Progenitor cell of endocrine pancreas (in vitro differentiated cells): ENCODE measurements at regions not wholly inside any gene's neighbourhood (a gene's known extent, or its start where the extent isn't known, plus 50 kb on each side); places are given as distances from the start of the nearest gene placed in this dataset.

Source experiments
- DNase-seq: peaks from one replicate; pipeline ENCODE4 v3.0.0; 2021; ENCODE audit warnings: low spot score; ENCODE audit not compliant: unreplicated experiment
- H3K27ac Mint-ChIP-seq: 2 replicates; pipeline ENCODE4 v1.8.0; 2021; ENCODE audit warnings: mild to moderate bottlenecking, moderate library complexity, mixed read lengths
- H3K27me3 Mint-ChIP-seq: 2 replicates; pipeline ENCODE4 v1.8.0; 2021; ENCODE audit warnings: mixed read lengths
- H3K36me3 Mint-ChIP-seq: 2 replicates; pipeline ENCODE4 v1.8.0; 2022; ENCODE audit warnings: mixed read lengths; ENCODE audit not compliant: insufficient read depth
- H3K4me1 Mint-ChIP-seq: 2 replicates; pipeline ENCODE4 v1.8.0; 2021; ENCODE audit warnings: low read depth, mixed read lengths
- H3K4me3 Mint-ChIP-seq: 2 replicates; pipeline ENCODE4 v1.8.0; 2021; ENCODE audit warnings: low read depth, mild to moderate bottlenecking, moderate library complexity, mixed read lengths
- H3K9me3 Mint-ChIP-seq: 2 replicates; pipeline ENCODE4 v1.8.0; 2021; ENCODE audit warnings: low read depth, mixed read lengths
- TF ChIP-seq, protein P1 (sequence below): fragments of 200-600 bp; sonication (generic); IDR thresholded peaks from one replicate; pipeline ENCODE4 v1.5.0; 2021; ENCODE audit warnings: antibody characterized with exemption, mild to moderate bottlenecking; ENCODE audit not compliant: unreplicated experiment

DNA sequence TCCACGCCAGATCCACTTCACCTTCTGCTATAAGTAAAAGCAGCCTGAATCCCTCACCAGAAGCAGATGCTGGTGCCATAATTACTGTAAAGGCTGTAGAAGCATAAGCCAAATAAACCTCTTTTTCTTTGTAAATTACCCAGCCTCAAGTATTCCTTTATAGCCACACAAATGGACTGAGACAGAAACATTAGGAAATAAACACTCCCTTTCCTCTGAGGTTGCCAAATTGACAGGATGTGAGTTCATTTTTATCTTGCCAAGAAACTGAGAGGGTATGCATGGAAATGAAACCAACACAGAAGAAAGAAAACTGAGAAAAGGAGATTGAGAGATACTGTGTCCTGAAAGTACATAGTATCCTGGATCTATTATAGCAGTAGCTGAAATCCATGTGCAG is 481.2 kb downstream of the HAO1 start:
- Mint-ChIP-seq H3K9me3 (no peaks in the 10 kb centered on the region), H3K27me3 (no peaks in the 10 kb centered on the region), H3K27ac (no peak overlapping the region), H3K4me3 (no peak overlapping the region), H3K4me1 (peaks cover 4% of the 10 kb centered on the region), H3K36me3 (no peaks in the 10 kb centered on the region)
- TF ChIP-seq, protein P1, sequence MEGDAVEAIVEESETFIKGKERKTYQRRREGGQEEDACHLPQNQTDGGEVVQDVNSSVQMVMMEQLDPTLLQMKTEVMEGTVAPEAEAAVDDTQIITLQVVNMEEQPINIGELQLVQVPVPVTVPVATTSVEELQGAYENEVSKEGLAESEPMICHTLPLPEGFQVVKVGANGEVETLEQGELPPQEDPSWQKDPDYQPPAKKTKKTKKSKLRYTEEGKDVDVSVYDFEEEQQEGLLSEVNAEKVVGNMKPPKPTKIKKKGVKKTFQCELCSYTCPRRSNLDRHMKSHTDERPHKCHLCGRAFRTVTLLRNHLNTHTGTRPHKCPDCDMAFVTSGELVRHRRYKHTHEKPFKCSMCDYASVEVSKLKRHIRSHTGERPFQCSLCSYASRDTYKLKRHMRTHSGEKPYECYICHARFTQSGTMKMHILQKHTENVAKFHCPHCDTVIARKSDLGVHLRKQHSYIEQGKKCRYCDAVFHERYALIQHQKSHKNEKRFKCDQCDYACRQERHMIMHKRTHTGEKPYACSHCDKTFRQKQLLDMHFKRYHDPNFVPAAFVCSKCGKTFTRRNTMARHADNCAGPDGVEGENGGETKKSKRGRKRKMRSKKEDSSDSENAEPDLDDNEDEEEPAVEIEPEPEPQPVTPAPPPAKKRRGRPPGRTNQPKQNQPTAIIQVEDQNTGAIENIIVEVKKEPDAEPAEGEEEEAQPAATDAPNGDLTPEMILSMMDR, result no peak
- DNase-seq, result no peak

DNA sequence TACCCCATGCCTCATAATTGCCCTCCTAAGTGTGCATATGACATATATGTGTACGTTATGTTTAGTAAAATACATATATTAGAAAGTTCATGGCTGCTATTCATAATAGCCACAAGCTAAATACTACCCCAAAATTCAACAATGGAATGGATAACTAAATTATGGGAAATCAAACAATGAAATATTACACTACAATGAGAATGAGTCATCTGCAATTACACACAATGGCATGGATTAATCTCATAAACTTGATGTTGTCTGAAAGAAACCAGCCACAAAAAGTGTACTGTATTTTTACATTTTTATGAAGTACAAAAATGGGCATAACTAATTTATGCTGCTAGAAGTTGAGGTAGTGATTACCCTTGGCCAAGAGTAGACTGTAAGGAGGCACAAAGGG is 477.0 kb downstream of the HAO1 start:
- H3K4me3 Mint-ChIP-seq, result no peak overlapping the region
- no peaks in the 10 kb centered on the region for H3K36me3 Mint-ChIP-seq
- H3K4me1 Mint-ChIP-seq, result no peaks in the 10 kb centered on the region
- no peaks in the 10 kb centered on the region for H3K27me3 Mint-ChIP-seq
- no peak for DNase-seq
- H3K27ac Mint-ChIP-seq, result no peak overlapping the region
- TF ChIP-seq, protein P1, result no peak
- H3K9me3 Mint-ChIP-seq, result no peaks in the 10 kb centered on the region

DNA sequence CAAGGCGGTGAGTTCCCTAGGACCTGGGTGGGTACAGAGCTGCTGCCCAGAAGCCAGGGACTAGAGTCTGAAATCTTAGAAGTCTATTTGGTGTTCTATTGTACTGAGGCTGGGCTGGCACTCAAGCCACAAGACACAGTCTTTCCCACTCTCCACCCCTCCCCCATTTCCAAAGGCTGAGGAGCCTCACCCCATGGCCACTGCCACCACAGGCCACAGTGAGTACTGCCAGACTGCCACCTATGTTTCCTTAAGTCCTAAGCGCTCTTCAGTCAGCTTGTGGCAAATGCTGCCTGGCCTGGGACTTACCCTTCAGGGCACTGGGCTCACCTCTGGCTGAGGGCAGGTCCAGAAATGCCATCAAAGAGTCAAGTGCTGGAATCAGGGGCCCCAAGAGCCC is 469.3 kb downstream of the HAO1 start:
- Mint-ChIP-seq H3K4me3 (no peak overlapping the region), H3K27me3 (no peaks in the 10 kb centered on the region), H3K4me1 (no peaks in the 10 kb centered on the region), H3K27ac (no peak overlapping the region), H3K9me3 (peaks cover 5% of the 10 kb centered on the region), H3K36me3 (no peaks in the 10 kb centered on the region)
- DNase-seq, result no peak
- TF ChIP-seq, protein P1, result no peak

DNA sequence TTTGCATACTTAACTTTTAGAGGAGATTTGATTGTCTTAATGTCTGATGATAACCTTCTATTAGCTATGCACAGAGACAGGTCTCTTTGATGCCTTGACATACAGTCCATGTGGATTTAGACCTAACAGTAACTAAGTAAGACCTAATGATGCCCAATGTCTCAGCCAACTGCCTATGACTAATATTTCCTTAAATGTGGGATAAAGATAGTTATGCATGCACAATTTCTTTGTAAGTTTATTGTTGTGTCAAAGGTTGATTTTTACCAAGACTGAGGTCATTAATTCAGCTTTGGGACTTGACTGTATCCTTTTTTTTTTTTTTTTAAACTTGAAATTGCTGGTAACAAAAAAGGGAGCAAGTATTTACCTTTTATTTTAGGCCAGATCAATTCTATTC is 450.0 kb downstream of the HAO1 start:
- TF ChIP-seq, protein P1, result no peak
- H3K27me3 Mint-ChIP-seq, result no peaks in the 10 kb centered on the region
- H3K36me3 Mint-ChIP-seq, result no peaks in the 10 kb centered on the region
- no peak overlapping the region for H3K4me3 Mint-ChIP-seq
- no peak overlapping the region for H3K27ac Mint-ChIP-seq
- DNase-seq, result no peak
- H3K4me1 Mint-ChIP-seq, result no peaks in the 10 kb centered on the region
- peaks cover 20% of the 10 kb centered on the region for H3K9me3 Mint-ChIP-seq

DNA sequence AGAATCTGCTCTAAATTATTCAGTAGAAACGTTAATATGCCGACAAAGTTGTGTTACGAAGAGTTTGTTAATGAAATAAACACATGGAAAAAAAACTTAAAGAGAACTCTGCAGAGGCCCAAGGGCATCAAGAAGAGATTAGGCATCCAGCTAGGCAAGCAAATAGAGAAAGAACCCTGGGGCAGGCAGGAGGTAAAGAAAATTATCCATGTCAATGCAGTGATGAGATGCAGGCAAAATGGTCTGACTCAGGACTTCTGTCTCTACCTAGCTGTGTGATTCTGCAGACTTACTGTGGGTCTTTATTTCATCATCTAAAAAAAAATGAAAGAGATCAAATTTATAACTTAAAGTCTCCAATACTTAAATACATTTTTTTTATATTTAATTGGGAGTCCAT is 448.0 kb downstream of the HAO1 start:
- peaks cover 16% of the 10 kb centered on the region for H3K9me3 Mint-ChIP-seq
- H3K27ac Mint-ChIP-seq, result no peak overlapping the region
- no peak overlapping the region for H3K4me3 Mint-ChIP-seq
- H3K36me3 Mint-ChIP-seq, result no peaks in the 10 kb centered on the region
- no peaks in the 10 kb centered on the region for H3K4me1 Mint-ChIP-seq
- no peak for DNase-seq
- no peaks in the 10 kb centered on the region for H3K27me3 Mint-ChIP-seq
- TF ChIP-seq, protein P1, result no peak
